ENCODE measurements at regions not wholly inside any gene's neighbourhood (a gene's known extent, or its start where the extent isn't known, plus 50 kb on each side); places are given as distances from the start of the nearest gene placed in this dataset.
"Not testable (repeated sequence)": the region's sequence is repeated elsewhere in the genome, so short reads cannot be mapped to it uniquely, and the experiment has no call there.

DNA sequence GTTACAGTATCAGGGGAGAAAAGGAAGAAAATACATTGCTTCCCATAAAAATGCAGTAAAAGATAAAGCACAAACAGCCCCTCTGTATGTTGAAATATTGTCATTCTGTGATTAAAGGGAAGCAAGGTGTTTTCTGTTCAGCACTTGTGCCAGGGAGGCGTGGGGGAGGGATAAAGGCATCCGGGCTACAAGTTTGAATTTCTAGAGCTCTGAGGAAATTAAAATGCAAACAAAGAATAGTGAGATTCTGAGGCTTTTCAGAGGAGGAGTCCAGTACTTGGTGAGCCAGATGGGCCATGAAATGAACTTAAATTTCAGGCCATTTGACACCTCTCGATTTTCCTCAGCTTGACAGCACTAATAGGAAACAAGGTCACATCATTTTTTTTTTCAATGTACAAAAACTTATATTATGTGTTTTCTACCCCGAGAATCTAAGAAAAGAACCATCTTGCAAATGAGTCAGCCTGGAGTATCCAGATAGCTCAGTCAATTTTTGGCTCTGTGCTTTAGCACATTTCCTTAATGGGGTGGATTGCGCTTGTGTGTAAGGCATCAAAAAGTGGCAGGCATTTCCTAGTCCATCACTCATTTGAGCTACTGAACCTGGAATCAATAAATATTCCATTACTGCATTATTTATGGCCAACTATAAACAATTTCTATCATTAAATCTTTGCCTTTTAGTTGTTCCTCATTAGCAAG lies 640.8 kb upstream of the TBL1XR1 start:
- no peaks in the 10 kb centered on the region for H3K9me3 Mint-ChIP-seq
- H3K4me1 Mint-ChIP-seq (ENCODE audit: low read depth), result peaks cover 1% of the 10 kb centered on the region
- H3K4me3 Mint-ChIP-seq (ENCODE audit: low read depth), result no peak overlapping the region
- no peaks in the 10 kb centered on the region for H3K36me3 Mint-ChIP-seq (ENCODE audit: low read depth)
- no peak for DNase-seq (ENCODE audit: low spot score)
- no peaks in the 10 kb centered on the region for H3K27me3 Mint-ChIP-seq (ENCODE audit: low read depth)
- intact Hi-C loops (cut with micrococcal nuclease), result no loop called here
- no peak overlapping the region for H3K27ac Mint-ChIP-seq

DNA sequence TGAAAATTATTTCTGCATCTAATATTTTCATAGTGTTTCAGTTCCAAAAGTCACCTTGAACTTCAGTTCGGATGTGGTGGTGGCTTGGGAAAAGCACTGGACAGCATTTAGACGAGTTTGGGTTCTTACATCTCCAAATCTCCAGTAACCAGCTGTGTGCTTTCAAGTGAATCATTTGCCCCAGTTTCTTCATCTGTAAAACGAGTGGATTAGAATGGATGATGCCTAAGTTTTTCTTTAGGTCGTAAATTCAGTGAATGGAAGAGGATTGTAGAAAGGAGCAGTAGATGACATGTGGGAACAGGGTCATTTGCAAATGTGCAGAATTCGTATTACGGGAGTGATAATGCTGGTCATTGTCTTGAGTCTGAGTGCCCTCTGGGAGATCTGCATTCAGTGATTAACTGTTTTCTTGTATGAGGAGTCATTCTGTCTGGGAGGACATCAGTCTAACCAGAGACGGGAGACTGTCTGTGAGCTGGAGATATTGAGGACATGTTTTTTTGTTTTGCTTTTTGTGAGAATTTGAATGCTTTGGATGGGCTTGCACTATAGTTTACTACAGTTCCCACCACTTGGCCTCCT lies 641.6 kb upstream of the TBL1XR1 start:
- DNase-seq (ENCODE audit: low spot score), result no peak
- no peak overlapping the region for H3K4me3 Mint-ChIP-seq (ENCODE audit: low read depth)
- no peaks in the 10 kb centered on the region for H3K9me3 Mint-ChIP-seq
- no peaks in the 10 kb centered on the region for H3K36me3 Mint-ChIP-seq (ENCODE audit: low read depth)
- intact Hi-C loops (cut with micrococcal nuclease), result no loop called here
- H3K27me3 Mint-ChIP-seq (ENCODE audit: low read depth), result no peaks in the 10 kb centered on the region
- no peak overlapping the region for H3K27ac Mint-ChIP-seq
- peaks cover 1% of the 10 kb centered on the region for H3K4me1 Mint-ChIP-seq (ENCODE audit: low read depth)

DNA sequence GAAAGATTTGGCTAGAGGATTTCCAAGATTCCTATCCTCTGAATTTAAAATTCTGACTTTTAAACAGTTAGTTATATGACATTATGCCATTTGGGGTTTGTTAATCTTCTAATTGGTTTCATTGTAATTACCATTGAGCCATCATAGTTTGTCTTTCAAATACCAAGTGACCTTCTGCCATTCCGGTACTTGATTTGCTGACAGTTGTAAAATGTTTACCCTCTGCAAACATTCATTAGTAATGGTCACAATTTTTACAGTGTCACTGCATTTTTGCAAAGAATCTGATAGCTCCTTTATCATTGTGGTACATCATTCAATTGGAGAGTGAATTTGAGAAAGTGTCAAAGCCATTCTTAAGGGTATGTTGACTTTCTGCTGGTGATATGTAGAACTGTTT lies 645.0 kb upstream of the TBL1XR1 start:
- Mint-ChIP-seq H3K4me3 (ENCODE audit: low read depth) (no peak overlapping the region), H3K27me3 (ENCODE audit: low read depth) (no peaks in the 10 kb centered on the region), H3K27ac (no peak overlapping the region), H3K4me1 (ENCODE audit: low read depth) (no peaks in the 10 kb centered on the region), H3K9me3 (no peaks in the 10 kb centered on the region), H3K36me3 (ENCODE audit: low read depth) (no peaks in the 10 kb centered on the region)
- DNase-seq (ENCODE audit: low spot score), result no peak
- intact Hi-C loops (cut with micrococcal nuclease), result no loop called here

DNA sequence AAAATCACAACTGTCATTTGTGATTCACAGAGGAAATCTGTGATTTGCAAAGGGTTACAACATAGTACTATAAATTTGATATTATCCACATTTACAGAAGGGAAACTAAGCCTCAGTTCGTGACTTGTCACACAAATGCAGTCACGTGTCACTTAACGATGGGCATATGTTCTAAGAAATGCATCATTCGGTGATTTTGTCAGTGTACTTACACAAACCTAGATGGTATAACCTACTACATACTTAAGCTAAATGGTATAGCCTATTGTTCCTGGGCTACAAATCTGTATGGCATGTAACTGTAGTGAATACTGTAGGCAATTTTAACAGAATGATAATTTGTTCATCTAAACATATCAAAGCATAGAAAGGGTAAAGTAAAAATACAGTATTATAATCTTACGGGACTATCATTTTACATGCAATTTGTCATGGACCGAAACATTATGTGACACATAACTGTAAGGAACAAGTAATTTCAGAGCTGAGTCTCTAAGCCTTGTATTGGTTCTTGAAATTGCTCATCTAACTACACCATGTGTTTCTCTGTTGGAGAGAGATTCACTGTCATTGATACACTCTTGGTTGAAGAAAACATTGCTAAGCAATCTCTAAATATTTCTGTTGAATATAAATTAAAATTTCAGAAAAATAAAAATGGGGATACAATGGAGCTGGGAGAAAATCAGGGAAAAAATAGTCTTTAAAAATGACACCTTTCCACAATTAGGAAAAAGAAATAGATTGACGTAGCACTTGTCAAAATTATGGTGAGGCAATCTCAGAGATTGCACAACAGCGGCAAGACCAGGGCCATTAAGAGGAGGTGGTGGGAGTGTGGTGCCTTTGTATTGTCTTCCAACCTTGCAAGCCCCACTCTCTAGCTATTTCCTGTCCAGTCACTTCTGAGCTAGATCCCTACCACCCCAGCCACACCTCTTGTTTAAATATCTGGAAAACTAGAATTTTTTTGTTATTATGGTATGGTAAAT lies 645.8 kb upstream of the TBL1XR1 start:
- H3K27me3 Mint-ChIP-seq (ENCODE audit: low read depth), result no peaks in the 10 kb centered on the region
- no peak overlapping the region for H3K4me3 Mint-ChIP-seq (ENCODE audit: low read depth)
- H3K27ac Mint-ChIP-seq, result no peak overlapping the region
- no peaks in the 10 kb centered on the region for H3K4me1 Mint-ChIP-seq (ENCODE audit: low read depth)
- DNase-seq (ENCODE audit: low spot score), result no peak
- no peaks in the 10 kb centered on the region for H3K9me3 Mint-ChIP-seq
- H3K36me3 Mint-ChIP-seq (ENCODE audit: low read depth), result no peaks in the 10 kb centered on the region
- intact Hi-C loops (cut with micrococcal nuclease), result no loop called here

DNA sequence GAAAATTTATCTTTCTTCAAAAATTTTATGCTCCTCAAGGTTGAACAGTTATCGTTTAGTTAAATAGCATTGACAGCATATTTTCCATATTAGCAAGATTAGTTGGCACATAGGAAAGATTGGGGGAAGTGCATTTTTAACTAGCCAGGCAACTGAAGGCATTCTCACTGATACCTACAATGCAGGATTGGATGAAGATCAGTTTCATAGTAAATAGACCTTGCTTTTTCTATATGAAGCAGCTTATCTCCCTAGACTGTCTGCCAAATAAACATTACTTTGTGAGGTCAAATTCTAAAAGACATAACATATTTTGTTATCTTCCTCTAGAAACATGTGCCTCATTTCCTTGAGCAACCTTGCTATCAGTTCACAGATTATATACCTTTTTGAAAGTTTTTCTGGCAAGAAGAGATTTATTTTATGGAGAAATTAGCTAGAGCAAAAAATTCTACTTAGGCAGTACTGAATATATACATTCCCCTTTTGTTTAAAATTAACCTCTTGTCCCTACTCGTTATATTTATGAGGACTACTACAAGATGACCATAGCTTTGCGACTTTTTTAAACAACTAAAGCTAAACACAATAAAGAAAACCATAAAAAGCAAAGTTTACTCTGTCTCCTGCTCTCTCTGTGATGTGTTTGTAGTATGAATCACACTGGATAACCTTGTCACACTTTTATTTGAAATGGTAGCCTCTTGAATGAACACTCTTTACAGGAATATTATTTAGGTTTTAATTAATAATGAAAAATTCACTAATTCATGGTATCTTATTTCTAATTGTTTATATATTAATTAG lies 654.9 kb upstream of the TBL1XR1 start:
- Mint-ChIP-seq H3K4me3 (ENCODE audit: low read depth) (no peak overlapping the region), H3K27me3 (ENCODE audit: low read depth) (no peaks in the 10 kb centered on the region), H3K27ac (no peak overlapping the region), H3K9me3 (no peaks in the 10 kb centered on the region), H3K4me1 (ENCODE audit: low read depth) (no peaks in the 10 kb centered on the region), H3K36me3 (ENCODE audit: low read depth) (no peaks in the 10 kb centered on the region)
- intact Hi-C loops (cut with micrococcal nuclease), result no loop called here
- DNase-seq (ENCODE audit: low spot score), result no peak

DNA sequence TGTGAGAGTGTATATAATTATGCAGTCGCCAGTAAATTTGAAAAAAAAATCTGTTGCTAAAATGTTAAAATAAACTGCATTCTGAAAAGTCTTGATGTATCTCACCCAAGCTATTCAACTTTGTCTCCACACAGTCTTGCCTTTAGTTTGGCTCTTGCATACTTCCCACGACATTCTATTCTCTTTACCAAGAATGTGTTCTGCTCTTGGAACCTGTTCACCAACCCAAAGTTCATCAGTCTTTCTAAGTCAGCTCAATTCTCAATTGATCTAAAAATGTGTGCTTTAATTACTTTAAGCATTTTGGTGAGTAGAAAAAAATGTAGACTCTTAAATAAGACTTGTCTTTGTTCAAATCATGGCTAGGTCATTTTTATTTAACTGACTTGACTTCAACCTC lies 657.7 kb upstream of the TBL1XR1 start:
- no peak overlapping the region for H3K27ac Mint-ChIP-seq
- intact Hi-C loops (cut with micrococcal nuclease), result no loop called here
- H3K4me3 Mint-ChIP-seq (ENCODE audit: low read depth), result no peak overlapping the region
- H3K27me3 Mint-ChIP-seq (ENCODE audit: low read depth), result no peaks in the 10 kb centered on the region
- H3K4me1 Mint-ChIP-seq (ENCODE audit: low read depth), result no peaks in the 10 kb centered on the region
- H3K36me3 Mint-ChIP-seq (ENCODE audit: low read depth), result no peaks in the 10 kb centered on the region
- no peak for DNase-seq (ENCODE audit: low spot score)
- no peaks in the 10 kb centered on the region for H3K9me3 Mint-ChIP-seq

DNA sequence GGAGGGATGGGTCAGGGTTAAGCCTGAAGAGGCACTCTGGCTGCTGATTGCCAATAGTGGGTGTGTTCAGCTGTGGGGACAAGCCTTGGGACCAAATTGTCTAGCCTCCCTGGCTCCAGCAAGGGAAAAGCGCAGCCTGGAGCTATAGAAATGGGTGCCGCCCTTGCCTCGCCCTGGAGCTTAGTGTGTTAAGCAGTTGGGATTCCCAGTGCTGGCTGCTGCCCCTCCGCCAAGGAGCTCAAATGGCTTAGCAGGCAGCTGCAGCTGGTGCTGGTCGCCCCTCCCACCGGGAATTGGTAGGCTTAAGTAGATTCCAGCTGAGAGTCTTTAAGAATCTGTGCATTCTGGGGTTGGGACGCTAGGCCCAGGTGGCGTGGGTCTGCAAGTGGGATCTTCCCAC lies 662.9 kb upstream of the TBL1XR1 start:
- H3K4me3 Mint-ChIP-seq (ENCODE audit: low read depth), result no peak overlapping the region
- H3K36me3 Mint-ChIP-seq (ENCODE audit: low read depth), result no peaks in the 10 kb centered on the region
- intact Hi-C loops (cut with micrococcal nuclease), result no loop called here
- DNase-seq (ENCODE audit: low spot score), result no peak
- peaks cover 7% of the 10 kb centered on the region for H3K9me3 Mint-ChIP-seq
- H3K4me1 Mint-ChIP-seq (ENCODE audit: low read depth), result no peaks in the 10 kb centered on the region
- no peaks in the 10 kb centered on the region for H3K27me3 Mint-ChIP-seq (ENCODE audit: low read depth)
- no peak overlapping the region for H3K27ac Mint-ChIP-seq

DNA sequence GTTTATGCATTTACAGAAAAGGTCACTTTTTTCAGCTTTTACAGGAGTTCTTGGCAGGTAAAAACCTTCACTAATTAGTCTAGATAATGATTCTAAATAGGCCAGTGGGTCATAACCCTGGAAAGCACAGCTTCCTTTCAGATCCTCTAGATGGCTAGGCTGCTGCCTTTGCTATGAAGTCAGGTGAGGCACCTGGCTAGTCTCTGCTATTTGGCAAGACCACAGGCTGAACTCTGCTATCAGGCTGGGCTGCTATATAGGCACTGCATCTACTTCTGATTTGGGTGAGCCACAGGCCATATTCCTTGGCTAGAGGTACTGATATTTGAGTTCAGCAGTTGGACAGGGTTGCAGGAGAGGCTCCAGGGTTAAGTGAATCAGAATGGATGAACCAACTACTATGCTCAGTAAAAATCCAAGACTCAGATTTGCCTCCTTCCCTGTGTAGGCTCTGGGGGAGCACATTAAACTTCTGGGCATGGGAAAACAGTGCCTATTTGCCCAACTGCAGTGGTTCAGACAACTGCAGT lies 665.7 kb upstream of the TBL1XR1 start:
- Mint-ChIP-seq H3K4me1 (ENCODE audit: low read depth) (no peaks in the 10 kb centered on the region), H3K27me3 (ENCODE audit: low read depth) (no peaks in the 10 kb centered on the region), H3K36me3 (ENCODE audit: low read depth) (no peaks in the 10 kb centered on the region), H3K27ac (no peak overlapping the region), H3K9me3 (peaks cover 10% of the 10 kb centered on the region), H3K4me3 (ENCODE audit: low read depth) (no peak overlapping the region)
- intact Hi-C loops (cut with micrococcal nuclease), result no loop called here
- DNase-seq (ENCODE audit: low spot score), result no peak

DNA sequence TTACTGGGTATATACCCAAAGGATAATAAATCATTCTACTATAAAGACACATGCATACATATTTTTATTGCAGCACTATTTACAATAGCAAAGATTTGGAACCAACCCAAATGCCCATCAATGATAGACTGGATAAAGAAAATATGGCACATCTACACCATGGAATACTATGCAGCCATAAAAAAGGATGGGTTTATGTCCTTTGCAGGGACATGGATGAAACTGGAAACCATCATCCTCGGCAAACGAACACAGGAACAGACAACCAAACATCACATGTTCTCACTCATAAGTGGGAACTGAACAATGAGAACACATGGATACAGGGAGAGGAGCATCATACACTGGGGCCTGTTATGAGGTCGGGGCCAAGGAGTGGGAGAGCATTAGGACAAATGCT lies 665.0 kb upstream of the KCNMB2 start:
- H3K36me3 Mint-ChIP-seq (ENCODE audit: low read depth); H3K4me1 Mint-ChIP-seq (ENCODE audit: low read depth); H3K27me3 Mint-ChIP-seq (ENCODE audit: low read depth); H3K4me3 Mint-ChIP-seq (ENCODE audit: low read depth); DNase-seq (ENCODE audit: low spot score); intact Hi-C loops (cut with micrococcal nuclease); H3K27ac Mint-ChIP-seq: not testable (repeated sequence)
- H3K9me3 Mint-ChIP-seq, result peaks cover 23% of the 10 kb centered on the region

DNA sequence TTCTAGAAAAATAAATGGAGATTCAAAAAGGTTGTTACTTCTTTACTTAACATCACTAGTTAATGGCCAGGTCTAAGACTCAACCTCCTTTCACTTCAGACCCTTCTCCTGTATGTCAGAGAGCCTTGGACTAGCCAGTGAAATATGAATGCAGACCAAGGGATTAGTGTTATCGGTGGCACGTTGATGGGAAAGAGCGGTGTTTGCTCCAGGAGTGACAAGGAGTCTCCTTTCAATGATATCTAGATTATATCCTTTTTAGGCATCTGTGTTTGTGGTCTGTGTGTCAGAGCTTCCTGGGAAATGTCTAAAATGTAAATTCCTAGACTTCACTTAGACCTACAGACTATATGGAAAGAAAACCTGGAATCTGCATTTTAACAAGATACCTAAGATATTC lies 658.0 kb upstream of the KCNMB2 start:
- no peak for DNase-seq (ENCODE audit: low spot score)
- Mint-ChIP-seq H3K4me3 (ENCODE audit: low read depth) (no peak overlapping the region), H3K36me3 (ENCODE audit: low read depth) (no peaks in the 10 kb centered on the region), H3K9me3 (no peaks in the 10 kb centered on the region), H3K27ac (no peak overlapping the region), H3K27me3 (ENCODE audit: low read depth) (no peaks in the 10 kb centered on the region), H3K4me1 (ENCODE audit: low read depth) (peaks cover 2% of the 10 kb centered on the region)
- intact Hi-C loops (cut with micrococcal nuclease), result no loop called here

DNA sequence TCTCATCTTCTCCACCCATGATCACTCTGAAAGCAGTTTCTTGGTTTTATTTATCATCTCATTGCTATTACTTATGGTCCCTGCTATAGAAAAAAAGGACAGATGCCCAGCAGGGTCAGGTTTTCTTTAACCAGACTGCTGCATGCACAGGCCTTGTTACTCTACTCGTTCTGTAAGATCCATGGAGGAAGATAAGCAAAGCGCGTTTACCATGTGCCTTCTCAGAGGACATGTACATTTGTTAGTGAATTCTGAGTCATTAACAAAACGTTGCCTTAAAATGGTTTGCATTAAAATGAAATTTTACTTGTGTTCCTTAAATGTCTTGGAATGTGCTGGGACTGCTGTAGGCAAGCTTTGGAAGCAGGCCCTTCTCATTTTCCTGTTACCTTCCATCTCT lies 657.3 kb upstream of the KCNMB2 start:
- no peaks in the 10 kb centered on the region for H3K9me3 Mint-ChIP-seq
- no peak overlapping the region for H3K27ac Mint-ChIP-seq
- no peak overlapping the region for H3K4me3 Mint-ChIP-seq (ENCODE audit: low read depth)
- DNase-seq (ENCODE audit: low spot score), result no peak
- intact Hi-C loops (cut with micrococcal nuclease), result no loop called here
- H3K36me3 Mint-ChIP-seq (ENCODE audit: low read depth), result no peaks in the 10 kb centered on the region
- H3K4me1 Mint-ChIP-seq (ENCODE audit: low read depth), result peaks cover 6% of the 10 kb centered on the region
- no peaks in the 10 kb centered on the region for H3K27me3 Mint-ChIP-seq (ENCODE audit: low read depth)

DNA sequence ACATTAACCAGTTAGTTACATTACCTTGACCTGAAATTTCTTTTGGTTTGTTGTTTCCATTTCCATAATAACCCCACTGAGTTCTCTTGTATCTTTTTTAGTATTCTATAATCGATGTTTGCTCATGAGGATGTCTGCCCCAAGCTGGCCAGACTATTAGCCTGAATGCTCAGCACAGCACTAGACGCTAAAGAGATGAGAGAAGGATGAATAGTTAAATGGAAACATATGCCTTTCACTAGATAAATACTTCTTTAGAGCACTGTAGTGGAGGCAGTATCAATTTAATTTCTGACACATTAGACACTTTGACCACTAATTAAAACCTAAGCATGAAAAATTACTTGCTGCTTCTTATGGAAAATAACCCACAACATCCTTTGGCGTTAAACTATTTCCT lies 654.9 kb upstream of the KCNMB2 start:
- H3K27ac Mint-ChIP-seq, result no peak overlapping the region
- H3K27me3 Mint-ChIP-seq (ENCODE audit: low read depth), result no peaks in the 10 kb centered on the region
- DNase-seq (ENCODE audit: low spot score), result no peak
- peaks cover 8% of the 10 kb centered on the region for H3K4me1 Mint-ChIP-seq (ENCODE audit: low read depth)
- no peaks in the 10 kb centered on the region for H3K9me3 Mint-ChIP-seq
- no peak overlapping the region for H3K4me3 Mint-ChIP-seq (ENCODE audit: low read depth)
- intact Hi-C loops (cut with micrococcal nuclease), result loop anchor here (5.0 kb wide), 1 partner anchor 46 kb away; no protein-coding TSS in a partner anchor
- H3K36me3 Mint-ChIP-seq (ENCODE audit: low read depth), result no peaks in the 10 kb centered on the region
